GM12891 (cell line): ENCODE measurements at regions not wholly inside any gene's neighbourhood (a gene's known extent, or its start where the extent isn't known, plus 50 kb on each side); places are given as distances from the start of the nearest gene placed in this dataset.

Source experiments
- PAX5 ChIP-seq: IDR thresholded peaks from 2 replicates; pipeline ENCODE4 v1.6.1; 2011; ENCODE audit warnings: low read length, moderate library complexity, mild to moderate bottlenecking; ENCODE audit not compliant: insufficient read depth, severe bottlenecking
- POLR2AphosphoS5 ChIP-seq: IDR thresholded peaks from 2 replicates; pipeline ENCODE4 v1.6.1; 2011; ENCODE audit warnings: low read depth, low read length, control low read depth
- SPI1 ChIP-seq: IDR thresholded peaks from 2 replicates; pipeline ENCODE4 v1.6.1; 2011; ENCODE audit warnings: low read depth, low read length, control low read depth

DNA sequence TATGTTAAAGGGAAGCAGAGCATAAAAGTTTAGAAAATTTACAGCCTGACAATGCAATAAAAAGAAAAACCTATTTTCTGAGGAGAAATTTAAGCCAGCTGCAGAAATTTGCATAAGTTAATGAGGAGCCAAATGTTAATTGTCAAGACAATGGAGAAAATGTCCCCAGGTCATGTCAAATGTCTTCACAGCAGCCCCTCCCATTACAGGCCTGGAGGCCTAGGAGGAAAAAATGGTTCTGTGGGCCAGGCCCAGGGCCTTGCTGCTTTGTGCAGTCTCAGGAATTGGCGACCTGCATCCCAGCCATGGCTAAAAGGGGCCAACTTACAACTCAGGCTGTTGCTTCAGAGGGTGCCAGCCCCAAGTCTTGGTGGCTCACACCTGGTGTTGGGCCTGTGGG lies 275.4 kb upstream of the RPS6KA3 start:
- TF ChIP-seq SPI1: no peak
- no peak for TF ChIP-seq POLR2AphosphoS5
- TF ChIP-seq PAX5: no peak
